MM.1S (cell line): ENCODE measurements at regions not wholly inside any gene's neighbourhood (a gene's known extent, or its start where the extent isn't known, plus 50 kb on each side); places are given as distances from the start of the nearest gene placed in this dataset.

Experiments
- DNase-seq: peaks from one replicate; pipeline ENCODE4 v3.0.0-alpha.2; 2015
- H2AFZ ChIP-seq: fragments of 300-600 bp; sonication (generic); 2 replicates; pipeline ENCODE4 v1.6.0; 2016; ENCODE audit warnings: antibody characterized with exemption, low read length
- H3F3A ChIP-seq: fragments of 300-600 bp; sonication (generic); 2 replicates; pipeline ENCODE4 v1.6.1; 2016; ENCODE audit warnings: mild to moderate bottlenecking, antibody characterized with exemption, low read length, moderate library complexity, mixed read lengths; ENCODE audit not compliant: insufficient read depth
- H3K27ac ChIP-seq: fragments of 300-600 bp; sonication (generic); 2 replicates; pipeline ENCODE4 v1.5.1; 2016; ENCODE audit warnings: mild to moderate bottlenecking, low read length
- H3K27me3 ChIP-seq: fragments of 300-600 bp; sonication (generic); replicated peaks from 2 replicates; pipeline ENCODE4 v1.6.0; 2016; ENCODE audit warnings: low read length; ENCODE audit not compliant: insufficient read depth
- H3K36me3 ChIP-seq: fragments of 300-600 bp; sonication (generic); replicated peaks from 2 replicates; pipeline ENCODE4 v1.6.1; 2016; ENCODE audit warnings: mild to moderate bottlenecking, low read length, mixed read lengths; ENCODE audit not compliant: insufficient read depth
- H3K4me1 ChIP-seq: fragments of 300-600 bp; sonication (generic); 2 replicates; pipeline ENCODE4 v1.6.1; 2016; ENCODE audit warnings: low read length, mixed read lengths
- H3K4me2 ChIP-seq: fragments of 300-600 bp; sonication (generic); 2 replicates; pipeline ENCODE4 v1.6.0; 2016; ENCODE audit warnings: low read depth, low read length
- H3K4me3 ChIP-seq: fragments of 300-600 bp; sonication (generic); 2 replicates; pipeline ENCODE4 v1.5.1; 2016; ENCODE audit warnings: low read length, mixed read lengths
- H3K79me2 ChIP-seq: fragments of 300-600 bp; sonication (generic); 2 replicates; pipeline ENCODE4 v1.6.1; 2016; ENCODE audit warnings: mixed run types, low read length, mixed read lengths
- H3K9ac ChIP-seq: fragments of 300-600 bp; sonication (generic); 2 replicates; pipeline ENCODE4 v1.6.1; 2016; ENCODE audit warnings: low read length, mixed read lengths
- H3K9me2 ChIP-seq: fragments of 300-600 bp; sonication (generic); replicated peaks from 2 replicates; pipeline ENCODE4 v1.6.1; 2016; ENCODE audit warnings: mild to moderate bottlenecking, low read length, mixed read lengths; ENCODE audit not compliant: insufficient read depth
- H3K9me3 ChIP-seq: fragments of 300-600 bp; sonication (generic); replicated peaks from 2 replicates; pipeline ENCODE4 v1.6.1; 2016; ENCODE audit warnings: mild to moderate bottlenecking, low read length, mixed read lengths; ENCODE audit not compliant: insufficient read depth
- H4K20me1 ChIP-seq: fragments of 300-600 bp; sonication (generic); 2 replicates; pipeline ENCODE4 v1.6.1; 2016; ENCODE audit warnings: mild to moderate bottlenecking, low read length, moderate library complexity, mixed read lengths; ENCODE audit not compliant: insufficient read depth
- EZH2 ChIP-seq: fragments of 300-600 bp; sonication (generic); optimal IDR thresholded peaks from 2 replicates; pipeline ENCODE3; 2017; ENCODE audit warnings: low read depth, mild to moderate bottlenecking, antibody characterized with exemption, low read length, mixed read lengths
- EZH2phosphoT487 ChIP-seq: fragments of 300-600 bp; sonication (generic); IDR thresholded peaks from 2 replicates; pipeline ENCODE4 v1.6.1; 2018; ENCODE audit warnings: antibody characterized with exemption, low read length
- TF ChIP-seq, protein P1 (sequence below): fragments of 300-600 bp; sonication (generic); IDR thresholded peaks from 2 replicates; pipeline ENCODE4 v1.5.1; 2016; ENCODE audit warnings: antibody characterized with exemption, low read length, mixed read lengths

DNA sequence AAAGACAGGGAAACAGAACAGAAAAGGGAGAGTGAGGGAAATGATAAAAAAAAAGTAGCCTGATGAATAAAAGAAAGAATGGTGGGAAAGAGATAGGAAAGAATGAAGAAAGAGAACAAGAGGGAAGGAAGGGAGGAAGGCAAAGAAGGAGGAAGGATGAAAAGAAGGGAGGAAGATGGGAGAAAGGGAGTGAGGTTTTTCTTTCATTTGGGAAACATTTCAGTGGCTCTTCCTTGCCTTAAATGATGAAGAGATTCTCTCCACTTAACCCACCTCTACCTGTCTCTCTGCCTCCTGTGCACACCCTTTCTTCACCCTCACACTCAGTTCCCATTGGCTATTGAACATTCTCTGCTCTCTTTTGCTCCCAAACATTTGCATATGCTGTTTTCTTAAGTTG is 222.1 kb upstream of the DEFB112 start:
- Histone ChIP-seq H3K9me2 (no peaks in the 10 kb centered on the region), H3K4me2 (no peak overlapping the region), H3K36me3 (no peaks in the 10 kb centered on the region), H4K20me1 (no peaks in the 10 kb centered on the region), H3K27ac (no peak overlapping the region), H3K9me3 (no peaks in the 10 kb centered on the region), H3K27me3 (no peaks in the 10 kb centered on the region), H3K4me1 (peaks cover 8% of the 10 kb centered on the region), H3K79me2 (no peaks in the 10 kb centered on the region), H3K4me3 (no peak overlapping the region), H3F3A (no peaks in the 10 kb centered on the region), H3K9ac (no peak overlapping the region), H2AFZ (no peak overlapping the region)
- DNase-seq = no peak
- TF ChIP-seq, protein P1, sequence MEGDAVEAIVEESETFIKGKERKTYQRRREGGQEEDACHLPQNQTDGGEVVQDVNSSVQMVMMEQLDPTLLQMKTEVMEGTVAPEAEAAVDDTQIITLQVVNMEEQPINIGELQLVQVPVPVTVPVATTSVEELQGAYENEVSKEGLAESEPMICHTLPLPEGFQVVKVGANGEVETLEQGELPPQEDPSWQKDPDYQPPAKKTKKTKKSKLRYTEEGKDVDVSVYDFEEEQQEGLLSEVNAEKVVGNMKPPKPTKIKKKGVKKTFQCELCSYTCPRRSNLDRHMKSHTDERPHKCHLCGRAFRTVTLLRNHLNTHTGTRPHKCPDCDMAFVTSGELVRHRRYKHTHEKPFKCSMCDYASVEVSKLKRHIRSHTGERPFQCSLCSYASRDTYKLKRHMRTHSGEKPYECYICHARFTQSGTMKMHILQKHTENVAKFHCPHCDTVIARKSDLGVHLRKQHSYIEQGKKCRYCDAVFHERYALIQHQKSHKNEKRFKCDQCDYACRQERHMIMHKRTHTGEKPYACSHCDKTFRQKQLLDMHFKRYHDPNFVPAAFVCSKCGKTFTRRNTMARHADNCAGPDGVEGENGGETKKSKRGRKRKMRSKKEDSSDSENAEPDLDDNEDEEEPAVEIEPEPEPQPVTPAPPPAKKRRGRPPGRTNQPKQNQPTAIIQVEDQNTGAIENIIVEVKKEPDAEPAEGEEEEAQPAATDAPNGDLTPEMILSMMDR = no peak
- TF ChIP-seq EZH2 (no peak), EZH2phosphoT487 (no peak)

DNA sequence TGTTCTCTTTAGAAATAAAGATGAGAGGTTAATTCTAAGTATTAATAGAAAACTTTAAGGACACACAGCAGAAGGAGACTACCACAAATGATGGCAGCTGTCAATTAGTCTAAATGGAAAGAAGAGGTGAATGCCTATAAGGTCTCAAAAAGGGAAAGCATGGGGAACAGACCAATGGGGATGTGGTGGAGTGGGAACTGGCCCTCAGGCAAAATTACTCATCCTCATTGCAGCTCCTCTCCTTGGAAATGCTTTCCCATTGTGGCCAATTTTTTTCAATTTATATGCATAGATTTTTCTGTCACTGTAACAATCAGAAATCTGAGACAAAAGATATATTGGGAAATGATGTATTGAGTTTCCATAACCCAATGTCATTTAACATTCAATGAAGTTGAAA is 222.9 kb upstream of the DEFB112 start:
- Histone ChIP-seq H3K79me2 (no peaks in the 10 kb centered on the region), H3K4me2 (no peak overlapping the region), H3K27ac (no peak overlapping the region), H3K9me3 (no peaks in the 10 kb centered on the region), H3K36me3 (no peaks in the 10 kb centered on the region), H3K27me3 (no peaks in the 10 kb centered on the region), H3K4me1 (peaks cover 15% of the 10 kb centered on the region), H4K20me1 (no peaks in the 10 kb centered on the region), H3K9ac (no peak overlapping the region), H3F3A (peaks cover 2% of the 10 kb centered on the region; the same call in 1 of the 2 replicates), H2AFZ (no peak overlapping the region), H3K9me2 (no peaks in the 10 kb centered on the region), H3K4me3 (no peak overlapping the region)
- no peak for DNase-seq
- TF ChIP-seq EZH2phosphoT487 = no peak
- no peak for TF ChIP-seq EZH2
- TF ChIP-seq, protein P1 = no peak

DNA sequence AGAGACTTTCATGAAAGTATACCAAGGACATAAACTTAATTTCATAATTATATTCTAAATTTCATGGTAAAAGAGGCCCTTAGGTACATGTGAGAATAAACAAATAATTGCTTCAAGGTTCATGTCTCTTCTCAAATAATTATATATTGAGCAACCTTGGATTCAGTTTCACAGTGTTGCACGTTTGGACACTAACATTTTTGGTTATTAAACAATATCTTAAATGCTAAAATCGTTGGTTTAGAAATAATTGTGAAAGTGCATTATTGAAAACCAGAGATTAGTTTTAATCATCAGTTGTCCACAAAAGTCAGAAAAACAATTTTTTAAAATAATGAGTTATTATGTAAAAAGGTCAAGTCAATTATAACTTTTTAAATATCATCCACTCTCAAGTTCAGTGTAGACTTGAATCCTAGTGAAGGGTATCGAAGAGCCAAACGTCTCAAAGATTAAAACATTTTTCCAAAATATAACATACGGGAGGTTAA is 227.1 kb upstream of the DEFB112 start:
- DNase-seq = no peak
- Histone ChIP-seq H3K36me3 (no peaks in the 10 kb centered on the region), H3K4me1 (peaks cover 25% of the 10 kb centered on the region), H4K20me1 (no peaks in the 10 kb centered on the region), H3K4me3 (no peak overlapping the region), H3K27me3 (no peaks in the 10 kb centered on the region), H3K9me2 (no peaks in the 10 kb centered on the region), H3K4me2 (peak overlapping the region; percentile 93), H3K9me3 (no peaks in the 10 kb centered on the region), H3K79me2 (no peaks in the 10 kb centered on the region), H3F3A (peaks cover 15% of the 10 kb centered on the region), H2AFZ (no peak overlapping the region), H3K9ac (no peak overlapping the region), H3K27ac (no peak overlapping the region)
- TF ChIP-seq, protein P1 = no peak
- TF ChIP-seq EZH2phosphoT487 = no peak
- TF ChIP-seq EZH2 = no peak
